HCT116 (cell line): ENCODE measurements at regions not wholly inside any gene's neighbourhood (a gene's known extent, or its start where the extent isn't known, plus 50 kb on each side); places are given as distances from the start of the nearest gene placed in this dataset.
"Not testable (repeated sequence)": the region's sequence is repeated elsewhere in the genome, so short reads cannot be mapped to it uniquely, and the experiment has no call there.

Experiments used
- ATAC-seq: fragments of 200-7000 bp; cut with Tn5 transposase; 2 replicates; pipeline ENCODE4 v1.9.1; 2020; ENCODE audit warnings: mild to moderate bottlenecking, moderate library complexity
- BruUV-seq: library from RNA; stranded (reverse); fragments of 400-500 nt; replicated peaks from 2 replicates; lab custom pipeline; 2021; lab: Mats Ljungman, UMichigan
- CTCF ChIA-PET: fragments of 300-600 bp; sonication (Branson Sonifier 250); formaldehyde crosslinking; loops from one replicate; lab custom pipeline; 2021; ENCODE audit warnings: antibody characterized with exemption; lab: Charles Lee
- POLR2A ChIA-PET: fragments of 300-600, 350-600 bp; sonication (Branson Sonifier 250); formaldehyde crosslinking; loops from one replicate; lab custom pipeline; 2021; ENCODE audit warnings: antibody characterized with exemption; lab: Charles Lee
- RAD21 ChIA-PET, 2 experiments: fragments of 300-600 bp; sonication (Branson Sonifier 250); formaldehyde crosslinking; loops; one replicate each; lab custom pipeline; 2023; ENCODE audit warnings: low total read pairs in 2 of 2; ENCODE audit not compliant: uncharacterized antibody in 2 of 2, unreplicated experiment in 2 of 2, low non-redundant PET in 1 of 2; lab: Charles Lee
- DNase-seq: peaks from one replicate; pipeline ENCODE4 v3.0.0-alpha.2; 2010; ENCODE audit warnings: low read depth, low spot score
- H2AFZ ChIP-seq: fragments of 200-600 bp; shearing (Covaris generic), sonication (generic); 2 replicates; pipeline ENCODE4 v1.6.1; 2017; ENCODE audit warnings: low read depth, mixed run types, mixed read lengths, antibody characterized with exemption, low read length; ENCODE audit not compliant: poor library complexity, severe bottlenecking
- H3K27ac ChIP-seq: 2 replicates; pipeline ENCODE4 v1.5.1; 2012; ENCODE audit warnings: low read depth, low read length
- H3K27me3 ChIP-seq: fragments of 200-600 bp; sonication (generic); 2 replicates; pipeline ENCODE4 v1.6.1; 2016; ENCODE audit warnings: mixed run types, low read length, mixed read lengths; ENCODE audit not compliant: insufficient read depth
- H3K36me3 ChIP-seq, 2 experiments: fragments of 200-500 bp in 1 of 2; fragments of 200-600 bp in 1 of 2; sonication (Bioruptor generic) in 1 of 2; sonication (generic) in 1 of 2; 2 replicates each; pipeline versions ENCODE4 v1.5.1 to v1.6.1; 2014 to 2016; ENCODE audit warnings: low read length in 2 of 2, inconsistent platforms in 1 of 2, mixed read lengths in 1 of 2, mixed run types in 1 of 2; ENCODE audit not compliant: insufficient read depth in 2 of 2, control insufficient read depth in 1 of 2
- H3K4me1 ChIP-seq, 2 experiments: fragments of 200-600 bp in 1 of 2; sonication (generic) in 1 of 2; 2 replicates each; pipeline versions ENCODE4 v1.5.1 to v1.6.1; 2012 to 2017; ENCODE audit warnings: low read length in 2 of 2, inconsistent platforms in 1 of 2, mild to moderate bottlenecking in 1 of 2, mixed read lengths in 1 of 2, mixed run types in 1 of 2, moderate library complexity in 1 of 2; ENCODE audit not compliant: insufficient read depth in 2 of 2, control insufficient read depth in 1 of 2
- H3K4me2 ChIP-seq: fragments of 200-600 bp; sonication (generic); 2 replicates; pipeline ENCODE4 v1.6.1; 2017; ENCODE audit warnings: mixed run types, low read length, mixed read lengths
- H3K4me3 ChIP-seq, 2 experiments: fragments of 200-600 bp in 1 of 2; sonication (generic) in 1 of 2; replicated peaks in 1 of 2; 2 replicates each; pipeline ENCODE4 v1.5.1; 2011 to 2016; ENCODE audit warnings: low read length in 2 of 2, control low read depth in 1 of 2, low read depth in 1 of 2, mild to moderate bottlenecking in 1 of 2, mixed read lengths in 1 of 2, mixed run types in 1 of 2
- H3K79me2 ChIP-seq: fragments of 200-600 bp; sonication (generic); 2 replicates; pipeline ENCODE4 v1.6.1; 2017; ENCODE audit warnings: mild to moderate bottlenecking, mixed run types, low read length, moderate library complexity, mixed read lengths; ENCODE audit not compliant: insufficient read depth
- H3K9ac ChIP-seq: fragments of 200-600 bp; sonication (generic); 2 replicates; pipeline ENCODE4 v1.6.1; 2016; ENCODE audit warnings: low read length, mixed read lengths
- H3K9me2 ChIP-seq: fragments of 200-600 bp; sonication (generic), shearing (Covaris generic); 2 replicates; pipeline ENCODE4 v1.6.1; 2017; ENCODE audit warnings: mixed run types, mild to moderate bottlenecking, moderate library complexity; ENCODE audit not compliant: insufficient read depth
- H3K9me3 ChIP-seq, 2 experiments: fragments of 200-500 bp in 1 of 2; fragments of 200-600 bp in 1 of 2; sonication (Bioruptor generic) in 1 of 2; sonication (generic) in 1 of 2; 2 replicates each; pipeline ENCODE4 v1.6.1; 2014 to 2017; ENCODE audit warnings: low read length in 2 of 2, mixed read lengths in 2 of 2, inconsistent platforms in 1 of 2, low read depth in 1 of 2, mild to moderate bottlenecking in 1 of 2, mixed run types in 1 of 2, moderate library complexity in 1 of 2; ENCODE audit not compliant: control insufficient read depth in 1 of 2, insufficient read depth in 1 of 2
- H4K20me1 ChIP-seq: fragments of 200-600 bp; sonication (generic), shearing (Covaris generic); 2 replicates; pipeline ENCODE4 v1.6.1; 2017; ENCODE audit warnings: mixed run types, mild to moderate bottlenecking, moderate library complexity; ENCODE audit not compliant: insufficient read depth
- CBX3 ChIP-seq: IDR thresholded peaks from 2 replicates; pipeline ENCODE4 v1.6.1; 2012; ENCODE audit warnings: low read depth
- CEBPB ChIP-seq: IDR thresholded peaks from 2 replicates; pipeline ENCODE4 v1.6.1; 2012; ENCODE audit warnings: low read depth
- EGR1 ChIP-seq: IDR thresholded peaks from 2 replicates; pipeline ENCODE4 v1.6.1; 2012; ENCODE audit warnings: low read depth
- EZH2 ChIP-seq: fragments of 200-600 bp; sonication (generic); IDR thresholded peaks from 2 replicates; pipeline ENCODE4 v1.6.1; 2017; ENCODE audit warnings: antibody characterized with exemption, mixed run types
- EZH2phosphoT487 ChIP-seq: fragments of 200-600 bp; IDR thresholded peaks from 2 replicates; pipeline ENCODE4 v1.6.1; 2018; ENCODE audit warnings: antibody characterized with exemption, borderline replicate concordance
- JUND ChIP-seq: IDR thresholded peaks from 2 replicates; pipeline ENCODE4 v1.6.1; 2012
- SIN3A ChIP-seq: IDR thresholded peaks from 2 replicates; pipeline ENCODE4 v1.6.1; 2012; ENCODE audit warnings: low read depth
- SP1 ChIP-seq: IDR thresholded peaks from 2 replicates; pipeline ENCODE4 v1.6.1; 2012; ENCODE audit warnings: low read depth
- YY1 ChIP-seq: IDR thresholded peaks from 2 replicates; pipeline ENCODE4 v1.6.1; 2011; ENCODE audit warnings: low read length, low read depth, moderate library complexity, mild to moderate bottlenecking; ENCODE audit not compliant: insufficient replicate concordance; ENCODE audit errors: extremely low read depth
- intact Hi-C: fragments of 100-400 bp; cut with micrococcal nuclease; formaldehyde crosslinking; loops from 2 replicates; pipeline ENCODE4 v1.10.0; 2022
- TF ChIP-seq, protein P1 (sequence below), 3 experiments: fragments of 200-600 bp in 1 of 3; sonication (generic) in 1 of 3; IDR thresholded peaks in 2 of 3; conservative IDR thresholded peaks in 1 of 3; 2 replicates each; pipeline ENCODE4 v1.5.1; 2012 to 2017; ENCODE audit warnings: low read depth in 2 of 3, low read length in 2 of 3, antibody characterized with exemption in 1 of 3, borderline replicate concordance in 1 of 3, control low read depth in 1 of 3, mild to moderate bottlenecking in 1 of 3, mixed read lengths in 1 of 3, mixed run types in 1 of 3, moderate library complexity in 1 of 3; ENCODE audit not compliant: insufficient read depth in 1 of 3
- TF ChIP-seq, protein P2 (sequence below): IDR thresholded peaks from 2 replicates; pipeline ENCODE4 v1.6.1; 2012; ENCODE audit warnings: low read depth

DNA sequence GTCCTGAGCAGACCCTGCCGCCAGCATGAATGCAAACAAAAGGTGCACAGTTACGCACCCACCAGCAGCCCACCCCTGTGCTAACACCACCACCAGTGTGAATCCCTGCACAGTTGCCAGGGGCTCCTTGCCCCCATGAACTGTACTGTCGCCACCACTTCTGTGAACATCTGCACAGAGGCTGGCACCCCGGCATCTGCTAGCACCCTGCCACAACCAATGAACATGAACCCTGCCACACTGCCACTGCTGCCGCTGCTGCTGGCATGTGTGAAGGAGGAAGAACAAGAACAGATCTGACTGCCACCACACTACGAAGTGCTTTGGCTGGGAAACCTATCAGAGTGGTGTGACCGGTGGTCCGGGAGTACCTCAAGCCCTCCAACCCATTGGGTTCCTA, 261.3 kb downstream of the PARM1 start:
- Histone ChIP-seq H3K4me1 (peaks cover 0 to 3% of the 10 kb centered on the region in 2 experiments; a peak in 1 of 4 replicates), H3K4me3 (no peak overlapping the region), H3K9me2 (no peaks in the 10 kb centered on the region), H2AFZ (no peak overlapping the region), H3K27me3 (no peaks in the 10 kb centered on the region; the same call in 1 of the 2 replicates), H3K79me2 (no peaks in the 10 kb centered on the region), H3K9ac (no peak overlapping the region), H3K36me3 (no peaks in the 10 kb centered on the region), H3K9me3 (no peaks in the 10 kb centered on the region), H4K20me1 (no peaks in the 10 kb centered on the region), H3K4me2 (no peak overlapping the region), H3K27ac (no peak overlapping the region)
- intact Hi-C loops, result no loop called here
- POLR2A ChIA-PET, result no interaction called here
- CTCF ChIA-PET, result no interaction called here
- no peak for TF ChIP-seq EGR1
- TF ChIP-seq JUND, result no peak
- TF ChIP-seq, protein P1, sequence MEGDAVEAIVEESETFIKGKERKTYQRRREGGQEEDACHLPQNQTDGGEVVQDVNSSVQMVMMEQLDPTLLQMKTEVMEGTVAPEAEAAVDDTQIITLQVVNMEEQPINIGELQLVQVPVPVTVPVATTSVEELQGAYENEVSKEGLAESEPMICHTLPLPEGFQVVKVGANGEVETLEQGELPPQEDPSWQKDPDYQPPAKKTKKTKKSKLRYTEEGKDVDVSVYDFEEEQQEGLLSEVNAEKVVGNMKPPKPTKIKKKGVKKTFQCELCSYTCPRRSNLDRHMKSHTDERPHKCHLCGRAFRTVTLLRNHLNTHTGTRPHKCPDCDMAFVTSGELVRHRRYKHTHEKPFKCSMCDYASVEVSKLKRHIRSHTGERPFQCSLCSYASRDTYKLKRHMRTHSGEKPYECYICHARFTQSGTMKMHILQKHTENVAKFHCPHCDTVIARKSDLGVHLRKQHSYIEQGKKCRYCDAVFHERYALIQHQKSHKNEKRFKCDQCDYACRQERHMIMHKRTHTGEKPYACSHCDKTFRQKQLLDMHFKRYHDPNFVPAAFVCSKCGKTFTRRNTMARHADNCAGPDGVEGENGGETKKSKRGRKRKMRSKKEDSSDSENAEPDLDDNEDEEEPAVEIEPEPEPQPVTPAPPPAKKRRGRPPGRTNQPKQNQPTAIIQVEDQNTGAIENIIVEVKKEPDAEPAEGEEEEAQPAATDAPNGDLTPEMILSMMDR (IDR thresholded peaks at IDR 0.05 in 2 of 3, conservative IDR thresholded peaks at IDR 0.05 in 1 of 3; ENCODE audit: borderline replicate concordance in 1 of 3, insufficient read depth in 1 of 3, low read depth in 2 of 3, low read length in 2 of 3), result no peak
- TF ChIP-seq YY1, result no peak
- TF ChIP-seq, protein P2, sequence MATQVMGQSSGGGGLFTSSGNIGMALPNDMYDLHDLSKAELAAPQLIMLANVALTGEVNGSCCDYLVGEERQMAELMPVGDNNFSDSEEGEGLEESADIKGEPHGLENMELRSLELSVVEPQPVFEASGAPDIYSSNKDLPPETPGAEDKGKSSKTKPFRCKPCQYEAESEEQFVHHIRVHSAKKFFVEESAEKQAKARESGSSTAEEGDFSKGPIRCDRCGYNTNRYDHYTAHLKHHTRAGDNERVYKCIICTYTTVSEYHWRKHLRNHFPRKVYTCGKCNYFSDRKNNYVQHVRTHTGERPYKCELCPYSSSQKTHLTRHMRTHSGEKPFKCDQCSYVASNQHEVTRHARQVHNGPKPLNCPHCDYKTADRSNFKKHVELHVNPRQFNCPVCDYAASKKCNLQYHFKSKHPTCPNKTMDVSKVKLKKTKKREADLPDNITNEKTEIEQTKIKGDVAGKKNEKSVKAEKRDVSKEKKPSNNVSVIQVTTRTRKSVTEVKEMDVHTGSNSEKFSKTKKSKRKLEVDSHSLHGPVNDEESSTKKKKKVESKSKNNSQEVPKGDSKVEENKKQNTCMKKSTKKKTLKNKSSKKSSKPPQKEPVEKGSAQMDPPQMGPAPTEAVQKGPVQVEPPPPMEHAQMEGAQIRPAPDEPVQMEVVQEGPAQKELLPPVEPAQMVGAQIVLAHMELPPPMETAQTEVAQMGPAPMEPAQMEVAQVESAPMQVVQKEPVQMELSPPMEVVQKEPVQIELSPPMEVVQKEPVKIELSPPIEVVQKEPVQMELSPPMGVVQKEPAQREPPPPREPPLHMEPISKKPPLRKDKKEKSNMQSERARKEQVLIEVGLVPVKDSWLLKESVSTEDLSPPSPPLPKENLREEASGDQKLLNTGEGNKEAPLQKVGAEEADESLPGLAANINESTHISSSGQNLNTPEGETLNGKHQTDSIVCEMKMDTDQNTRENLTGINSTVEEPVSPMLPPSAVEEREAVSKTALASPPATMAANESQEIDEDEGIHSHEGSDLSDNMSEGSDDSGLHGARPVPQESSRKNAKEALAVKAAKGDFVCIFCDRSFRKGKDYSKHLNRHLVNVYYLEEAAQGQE, result no peak
- no peak for TF ChIP-seq SP1
- no peak for TF ChIP-seq CBX3
- no peak for TF ChIP-seq EZH2
- no peak for TF ChIP-seq CEBPB
- no peak for TF ChIP-seq EZH2phosphoT487
- TF ChIP-seq SIN3A, result no peak
- DNase-seq (no peak), ATAC-seq (no peak)
- RAD21 ChIA-PET, result no interaction called here
- no TSS peak for BruUV-seq

DNA sequence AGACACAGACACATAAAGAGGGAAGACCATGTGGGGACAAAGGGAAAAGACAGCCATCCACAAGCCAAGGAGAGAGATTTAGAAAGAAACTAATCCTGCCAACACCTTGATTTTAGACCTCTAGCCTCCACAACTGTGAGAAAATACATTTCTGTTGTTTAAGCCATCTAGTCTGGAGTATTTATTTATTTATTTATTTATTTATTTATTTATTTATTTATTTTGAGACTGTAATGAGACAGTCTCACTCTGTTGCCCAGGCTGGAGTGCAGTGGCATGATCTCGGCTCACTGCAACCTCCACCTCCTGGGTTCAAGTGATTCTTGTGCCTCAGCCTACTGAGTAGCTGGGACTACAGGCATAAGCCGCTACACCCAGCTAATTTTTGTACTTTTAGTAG, 259.3 kb downstream of the PARM1 start:
- H3K9ac ChIP-seq, H3K4me2 ChIP-seq, H3K27ac ChIP-seq, H3K4me3 ChIP-seq, intact Hi-C loops, RAD21 ChIA-PET, DNase-seq, ATAC-seq, POLR2A ChIA-PET, H3K79me2 ChIP-seq, H3K4me1 ChIP-seq, H3K27me3 ChIP-seq, H2AFZ ChIP-seq, BruUV-seq, H3K36me3 ChIP-seq, H3K9me2 ChIP-seq, H4K20me1 ChIP-seq, CTCF ChIA-PET, H3K9me3 ChIP-seq: not testable (repeated sequence)
